COR-L47 (cell line): ENCODE measurements at regions not wholly inside any gene's neighbourhood (a gene's known extent, or its start where the extent isn't known, plus 50 kb on each side); places are given as distances from the start of the nearest gene placed in this dataset.
A peak's percentile ranks its signal among the peaks of the same experiment; 100 is the strongest.
"Not testable (repeated sequence)": the region's sequence is repeated elsewhere in the genome, so short reads cannot be mapped to it uniquely, and the experiment has no call there.

ENCODE experiments used
- DNase-seq: peaks from one replicate; lab custom pipeline; 2025; lab: John Stamatoyannopoulos, UW

- no peak for DNase-seq
Measured at GRCh38 chr1:96074422-96074821, 647.2 kb upstream of the PTBP2 start.

GRCh38 chr1:96074876-96075577 lies 646.6 kb upstream of the PTBP2 start:
- no peak for DNase-seq

DNA sequence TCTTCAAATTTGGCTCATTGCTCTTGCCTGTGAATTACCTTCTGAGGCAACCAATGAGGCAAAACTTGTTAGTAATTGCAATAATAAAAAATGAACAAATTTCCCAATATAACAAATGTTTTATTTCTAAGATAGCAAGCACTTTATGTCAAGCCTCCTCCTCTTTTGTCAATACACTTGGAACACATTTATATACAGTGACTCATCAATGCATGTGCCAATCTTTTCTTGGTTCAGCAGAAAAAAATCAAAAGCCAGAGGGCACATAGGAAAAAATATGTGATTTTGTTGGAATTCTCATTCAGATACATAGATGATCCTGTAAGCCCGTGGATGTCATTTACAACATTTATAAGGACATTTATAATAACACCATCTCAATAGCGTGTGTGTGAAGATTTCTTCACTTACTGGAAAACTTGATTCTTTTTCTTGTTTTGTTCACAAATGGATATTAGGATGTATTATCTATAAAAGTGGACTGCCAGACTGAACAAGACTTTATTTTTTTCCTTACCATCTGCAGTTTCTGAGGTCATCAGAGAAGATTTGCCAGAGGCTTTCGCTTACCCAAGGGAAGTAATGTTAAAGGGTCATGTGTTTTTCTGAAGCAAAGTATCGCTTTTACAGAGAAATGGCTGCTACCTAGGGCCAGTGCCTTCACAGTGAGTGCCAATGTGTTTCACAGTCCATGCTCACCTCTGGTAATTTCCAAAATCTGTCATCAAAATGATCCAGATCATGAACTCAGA lies 645.7 kb upstream of the PTBP2 start:
- no peak for DNase-seq

DNA sequence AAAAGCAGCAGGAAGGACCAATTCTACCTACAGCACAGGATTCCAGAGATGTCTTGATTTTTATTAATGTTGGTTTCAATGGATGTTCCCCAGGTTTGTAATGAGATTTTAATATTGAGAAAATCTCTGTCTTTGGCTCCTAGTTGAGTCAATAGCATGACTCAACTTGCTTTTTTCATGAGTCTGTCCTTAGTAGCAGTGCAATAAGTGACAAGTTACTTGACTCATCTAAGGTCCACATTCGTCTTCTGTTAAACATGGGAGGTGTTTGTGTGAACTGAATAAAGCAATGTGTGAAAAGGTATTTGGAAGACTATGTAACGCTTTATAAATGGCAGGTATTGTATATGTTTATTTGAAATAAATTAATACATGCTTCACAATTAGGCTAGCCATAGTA lies 645.0 kb upstream of the PTBP2 start:
- no peak for DNase-seq

DNA sequence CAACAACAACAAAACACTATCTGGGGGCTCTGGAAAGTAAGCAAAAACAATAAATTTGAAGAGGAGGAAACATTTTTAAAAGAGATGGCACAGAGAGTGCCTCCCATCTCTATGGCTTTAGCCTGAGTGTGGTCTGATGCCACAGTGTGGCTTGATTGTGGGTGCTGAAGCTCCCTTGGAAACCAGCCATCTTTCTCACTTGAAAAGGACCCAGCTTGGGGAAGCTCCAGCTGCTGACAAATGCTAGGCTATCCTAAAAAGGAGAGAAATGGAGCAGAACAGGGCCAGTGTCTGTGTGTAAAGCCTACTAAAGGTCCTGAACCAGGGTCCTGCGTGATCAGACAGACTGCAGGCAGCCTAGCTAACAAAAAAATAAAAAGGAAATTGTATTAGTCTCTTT lies 642.0 kb upstream of the PTBP2 start:
- DNase-seq: no peak

- DNase-seq: no peak
Measured at GRCh38 chr1:96080925-96081324, 640.7 kb upstream of the PTBP2 start.

DNA sequence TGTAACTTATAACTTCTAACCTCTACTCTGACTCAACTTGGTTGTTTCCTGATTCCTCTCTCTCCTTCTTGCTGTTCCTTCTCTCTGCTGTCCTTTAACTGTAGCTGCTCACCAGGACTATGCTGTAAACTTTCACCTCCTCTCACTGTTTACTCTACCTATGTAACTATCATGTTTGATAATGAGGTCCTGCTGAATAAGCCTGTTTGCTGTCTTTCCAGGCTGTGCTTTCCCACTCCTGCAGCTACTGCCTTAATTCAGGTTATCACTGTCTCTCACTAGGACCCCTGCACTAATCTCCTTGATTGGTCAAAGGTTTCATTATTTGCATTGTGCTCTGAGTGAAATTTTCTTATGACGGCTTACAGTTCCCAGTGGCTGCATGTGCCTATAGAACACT lies 633.9 kb upstream of the PTBP2 start:
- DNase-seq: no peak

- DNase-seq: no peak
Measured at GRCh38 chr1:96090134-96090533, 631.5 kb upstream of the PTBP2 start.

DNA sequence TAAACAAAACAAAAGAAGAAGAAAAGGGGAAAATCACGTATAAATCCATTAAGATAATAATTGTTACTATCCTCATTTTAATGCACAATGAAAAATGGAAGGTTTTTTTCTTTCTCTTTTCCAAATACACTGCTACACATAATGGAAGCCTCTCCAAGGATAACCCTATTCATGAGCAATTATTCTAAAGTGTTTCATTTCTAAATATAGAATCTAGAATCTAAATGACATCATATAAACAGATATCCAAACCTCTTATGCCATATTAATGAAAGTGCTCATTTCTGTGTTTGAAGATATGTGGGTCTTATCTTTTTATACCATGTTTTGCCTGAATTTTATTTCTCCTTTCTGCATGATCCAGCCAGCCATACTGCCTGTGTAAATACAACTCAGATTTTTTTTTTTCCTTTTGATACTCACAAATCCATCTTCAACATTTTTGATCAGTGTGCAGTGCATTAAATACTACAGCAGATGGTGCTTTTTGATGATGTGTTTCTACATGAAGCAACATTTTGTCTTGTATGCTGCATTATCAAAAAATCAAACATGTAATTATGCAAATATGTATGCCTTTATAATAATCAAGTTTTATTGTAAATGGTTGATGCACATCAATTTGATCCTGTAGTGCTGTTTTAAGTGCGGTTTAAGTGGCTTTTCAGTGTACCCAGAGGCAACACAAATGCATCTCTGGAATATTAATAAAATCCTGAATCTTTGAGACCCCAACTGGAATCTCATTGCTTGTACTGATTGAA lies 625.6 kb upstream of the PTBP2 start:
- no peak for DNase-seq

DNA sequence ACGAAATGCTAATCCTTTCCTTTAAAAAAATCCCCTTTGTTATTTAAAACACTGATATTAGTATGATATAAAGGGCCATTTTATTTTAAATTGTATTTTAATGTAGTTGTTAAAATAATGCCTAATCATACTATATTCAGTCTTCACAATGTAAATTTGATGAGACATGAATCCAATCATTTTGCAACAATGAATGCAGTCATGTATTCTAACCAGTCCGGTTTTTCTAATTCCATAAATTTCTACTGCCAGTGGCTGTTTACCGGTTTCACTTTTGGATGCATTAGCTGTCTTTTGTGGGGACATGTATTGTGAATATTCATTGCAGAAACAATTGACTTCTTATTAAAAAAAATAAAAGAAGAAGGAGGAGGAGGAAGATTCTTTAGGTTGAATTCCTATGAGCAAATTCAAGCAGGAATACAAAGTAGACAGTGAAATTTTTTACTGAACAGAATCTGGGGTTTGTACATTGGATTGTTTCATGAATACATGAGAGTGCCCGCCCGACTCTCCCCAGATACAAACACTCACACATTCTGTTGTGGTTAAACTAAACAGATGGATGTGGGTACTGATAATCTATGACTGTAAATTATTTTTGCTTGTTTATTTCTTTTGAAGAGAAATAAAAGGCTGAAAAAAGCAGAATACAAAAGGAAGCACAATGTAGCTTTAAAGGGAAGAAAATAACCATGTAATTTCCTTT lies 624.8 kb upstream of the PTBP2 start:
- no peak for DNase-seq

DNA sequence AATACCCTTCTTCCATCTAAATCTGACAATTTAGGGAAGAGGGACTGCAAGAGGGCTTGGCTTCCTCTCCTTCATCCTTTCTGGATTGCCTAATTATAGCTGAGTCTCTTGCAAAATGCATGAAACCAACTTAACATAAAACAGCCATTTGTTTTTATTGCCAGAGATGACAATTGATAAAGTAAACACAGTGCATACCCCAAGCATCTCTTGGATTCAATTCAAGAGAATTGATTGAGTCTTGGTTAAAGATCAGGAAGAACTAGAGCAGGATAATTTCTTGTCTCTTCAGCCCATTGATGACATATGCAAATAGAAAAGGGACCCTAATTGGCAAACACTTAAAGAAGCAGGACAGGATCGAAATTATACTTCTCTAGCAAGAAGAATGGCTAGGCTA lies 617.1 kb upstream of the PTBP2 start:
- no peak for DNase-seq

- no peak for DNase-seq
Measured at GRCh38 chr1:96104906-96105305, 616.7 kb upstream of the PTBP2 start.

GRCh38 chr1:96116731-96117130 lies 604.9 kb upstream of the PTBP2 start:
- DNase-seq: no peak

DNA sequence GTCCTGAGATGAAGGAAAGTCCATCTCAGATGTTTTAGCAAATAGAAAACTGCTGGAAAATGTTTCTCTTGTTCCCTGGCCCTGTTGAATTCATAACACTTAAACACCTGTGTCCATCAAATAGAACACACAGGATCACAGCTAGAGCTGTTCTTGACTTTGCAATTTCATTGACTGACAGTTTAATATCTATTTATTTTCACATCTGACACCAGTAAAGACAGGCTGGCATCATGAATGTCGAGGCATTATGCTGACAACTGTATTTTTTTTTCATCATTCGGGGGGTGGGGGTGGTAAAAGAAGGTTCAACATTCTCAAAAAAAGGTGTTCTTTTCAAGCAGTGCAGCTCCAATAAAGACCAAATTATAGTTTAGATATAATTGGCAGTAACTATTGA lies 591.2 kb upstream of the PTBP2 start:
- DNase-seq: peak; percentile 79

DNA sequence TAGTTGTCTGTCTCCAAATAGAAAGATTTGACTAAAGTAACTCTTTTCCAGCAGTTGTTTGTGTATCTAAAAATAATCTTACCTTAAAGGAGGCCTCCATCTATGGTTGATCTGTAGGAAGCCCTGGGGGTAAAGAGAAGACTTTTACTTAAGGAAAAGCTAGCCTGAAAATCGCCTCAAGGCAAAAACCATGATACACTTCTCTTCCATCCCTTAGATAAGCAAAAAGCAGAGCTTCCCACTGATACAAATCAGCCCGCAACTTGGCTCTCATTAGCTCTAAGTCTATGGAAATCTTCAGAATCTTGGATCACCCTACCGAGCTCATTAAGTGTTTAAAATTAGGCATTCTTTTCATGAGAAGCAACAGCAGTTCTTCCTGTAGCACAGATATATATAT lies 576.9 kb upstream of the PTBP2 start:
- DNase-seq: no peak

- DNase-seq: no peak
Measured at GRCh38 chr1:96145492-96145891, 576.1 kb upstream of the PTBP2 start.

DNA sequence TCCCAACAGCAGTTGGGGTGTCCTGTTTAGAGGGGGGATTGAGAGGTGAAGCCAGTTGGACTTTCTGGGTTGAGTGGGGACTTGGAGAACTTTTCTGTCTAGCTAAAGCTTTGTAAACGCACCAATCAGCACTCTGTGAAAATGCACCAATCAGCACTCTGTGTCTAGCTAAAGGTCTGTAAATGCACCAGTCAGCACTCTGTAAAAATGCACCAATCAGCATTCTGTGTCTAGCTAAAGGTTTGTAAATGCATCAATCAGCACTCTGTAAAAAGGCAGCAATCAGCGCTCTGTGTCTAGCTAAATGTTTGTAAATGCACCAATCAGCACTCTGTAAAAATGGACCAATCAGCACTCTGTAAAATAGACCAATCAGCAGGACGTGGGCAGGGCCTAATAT lies 568.6 kb upstream of the PTBP2 start:
- DNase-seq: not testable (repeated sequence)

DNA sequence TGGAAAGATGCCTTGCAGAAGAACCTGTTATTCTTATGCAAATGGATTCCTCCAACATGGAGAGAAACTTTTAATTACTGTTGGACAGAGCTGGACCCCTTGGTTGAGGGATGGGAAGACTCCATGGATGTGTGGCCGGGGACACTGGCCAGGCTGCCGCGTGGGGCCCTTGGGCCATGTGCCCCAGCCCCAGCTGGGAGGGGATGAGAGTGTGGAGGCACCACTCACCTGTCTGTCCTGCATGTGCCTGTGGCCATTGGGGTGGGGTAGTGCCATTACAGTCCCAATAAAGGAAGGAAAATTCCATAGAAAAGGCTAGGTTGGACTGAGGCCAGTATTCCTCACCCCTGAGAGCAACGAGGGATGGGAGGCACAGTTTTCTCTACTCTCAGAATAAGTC lies 564.5 kb upstream of the PTBP2 start:
- DNase-seq: no peak

DNA sequence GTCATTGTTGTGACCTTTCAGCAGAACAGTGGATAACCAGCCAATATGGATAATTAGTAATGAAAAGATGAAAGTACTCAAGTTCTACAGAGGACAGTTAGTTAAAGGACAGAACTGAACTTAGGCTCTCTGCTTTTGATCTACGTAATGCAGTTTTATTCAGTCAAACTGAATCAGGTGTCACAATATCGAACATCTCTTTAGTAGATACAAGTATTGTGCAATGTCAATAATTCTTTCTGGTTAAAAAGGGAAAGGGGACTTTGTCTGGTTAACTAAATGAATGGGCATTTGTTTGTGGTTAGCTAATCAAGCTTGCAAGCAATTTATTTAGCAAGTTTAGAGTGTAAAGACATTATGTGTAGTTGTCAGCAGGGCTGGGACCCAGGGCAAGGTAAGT lies 562.2 kb upstream of the PTBP2 start:
- DNase-seq: no peak

GRCh38 chr1:96164053-96164452 lies 557.5 kb upstream of the PTBP2 start:
- DNase-seq: no peak

- DNase-seq: no peak
Measured at GRCh38 chr1:96178053-96178452, 543.5 kb upstream of the PTBP2 start.

DNA sequence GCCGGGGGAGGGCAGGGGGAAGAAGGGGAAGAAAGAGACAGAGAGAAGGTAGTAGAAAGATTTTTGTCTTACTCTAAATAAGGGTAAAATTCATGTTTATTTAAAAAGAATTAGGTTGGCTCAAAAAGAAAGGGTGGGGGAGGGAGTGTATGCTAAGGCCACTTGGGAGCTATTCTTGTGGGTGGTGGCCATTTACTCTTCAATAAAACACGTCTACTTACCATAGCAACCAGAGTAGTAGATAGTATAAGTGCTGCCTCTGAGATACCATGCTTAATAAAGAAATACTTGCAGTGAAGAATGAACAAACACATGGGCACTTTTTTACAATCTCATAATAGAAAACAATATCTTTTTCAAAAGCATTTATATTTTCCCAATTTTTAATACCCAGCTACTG lies 538.1 kb upstream of the PTBP2 start:
- DNase-seq: no peak
